ENCODE measurements at regions not wholly inside any gene's neighbourhood (a gene's known extent, or its start where the extent isn't known, plus 50 kb on each side); places are given as distances from the start of the nearest gene placed in this dataset.

DNA sequence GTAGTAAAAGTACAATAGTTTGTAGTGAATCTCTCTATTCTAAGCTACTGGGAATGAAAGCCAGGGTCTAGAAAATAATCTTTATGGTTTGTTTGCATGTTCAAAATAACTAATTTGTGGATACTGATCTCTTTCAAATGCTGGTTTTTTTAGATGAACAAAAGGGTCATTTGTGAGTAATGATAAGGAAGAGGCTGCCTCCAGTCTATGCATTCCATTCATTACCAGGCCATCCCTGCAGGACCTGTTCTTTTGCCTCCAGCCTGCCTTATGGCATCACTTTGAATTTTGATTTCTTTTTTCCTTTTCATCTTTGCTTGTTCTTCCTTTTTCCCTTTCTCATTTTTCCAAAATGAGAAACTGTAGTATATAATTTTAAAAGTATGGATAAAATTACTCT is 312.3 kb downstream of the CWC27 start:
- TF ChIP-seq EZH2 (IDR thresholded peaks at IDR 0.05; ENCODE audit: borderline replicate concordance) = no peak
- TF ChIP-seq, protein P1, sequence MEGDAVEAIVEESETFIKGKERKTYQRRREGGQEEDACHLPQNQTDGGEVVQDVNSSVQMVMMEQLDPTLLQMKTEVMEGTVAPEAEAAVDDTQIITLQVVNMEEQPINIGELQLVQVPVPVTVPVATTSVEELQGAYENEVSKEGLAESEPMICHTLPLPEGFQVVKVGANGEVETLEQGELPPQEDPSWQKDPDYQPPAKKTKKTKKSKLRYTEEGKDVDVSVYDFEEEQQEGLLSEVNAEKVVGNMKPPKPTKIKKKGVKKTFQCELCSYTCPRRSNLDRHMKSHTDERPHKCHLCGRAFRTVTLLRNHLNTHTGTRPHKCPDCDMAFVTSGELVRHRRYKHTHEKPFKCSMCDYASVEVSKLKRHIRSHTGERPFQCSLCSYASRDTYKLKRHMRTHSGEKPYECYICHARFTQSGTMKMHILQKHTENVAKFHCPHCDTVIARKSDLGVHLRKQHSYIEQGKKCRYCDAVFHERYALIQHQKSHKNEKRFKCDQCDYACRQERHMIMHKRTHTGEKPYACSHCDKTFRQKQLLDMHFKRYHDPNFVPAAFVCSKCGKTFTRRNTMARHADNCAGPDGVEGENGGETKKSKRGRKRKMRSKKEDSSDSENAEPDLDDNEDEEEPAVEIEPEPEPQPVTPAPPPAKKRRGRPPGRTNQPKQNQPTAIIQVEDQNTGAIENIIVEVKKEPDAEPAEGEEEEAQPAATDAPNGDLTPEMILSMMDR (IDR thresholded peaks at IDR 0.05; ENCODE audit: poor library complexity) = no peak

Data from hepatocyte (in vitro differentiated cells).